GM10248 (cell line): ENCODE measurements at regions not wholly inside any gene's neighbourhood (a gene's known extent, or its start where the extent isn't known, plus 50 kb on each side); places are given as distances from the start of the nearest gene placed in this dataset.

Source experiments
- CTCF ChIA-PET: fragments of 300-600 bp; sonication (Branson Sonifier 250); formaldehyde crosslinking; extraction: SDS; loops from one replicate; lab custom pipeline; 2021; ENCODE audit warnings: antibody characterized with exemption; lab: Yijun Ruan, JAX
- POLR2A ChIA-PET: fragments of 350-650 bp; sonication (Branson Sonifier 250); formaldehyde crosslinking; extraction: SDS; loops from one replicate; lab custom pipeline; 2020; ENCODE audit warnings: antibody characterized with exemption; lab: Yijun Ruan, JAX
- DNase-seq: peaks from one replicate; pipeline ENCODE4 v3.0.0; 2012; ENCODE audit errors: extremely low spot score
- CTCF ChIP-seq: IDR thresholded peaks from 2 replicates; pipeline ENCODE4 v1.5.1; 2012; ENCODE audit warnings: mild to moderate bottlenecking, low read depth; ENCODE audit errors: extremely low read depth, missing control alignments, control extremely low read depth

- POLR2A ChIA-PET = no interaction called here
- CTCF ChIA-PET = no interaction called here
- no peak for DNase-seq
- no peak for TF ChIP-seq CTCF
Measured at GRCh38 chr3:152128356-152128755, 140.4 kb upstream of the MBNL1 start.

GRCh38 chr3:152139651-152140050 is 129.1 kb upstream of the MBNL1 start:
- CTCF ChIA-PET = interaction anchor here (0.9 to 2.2 kb wide), 4 partner anchors 10 to 46 kb away, joined by 3 to 11 read pairs (median 4); no protein-coding TSS in a partner anchor
- TF ChIP-seq CTCF = no peak
- POLR2A ChIA-PET = no interaction called here
- DNase-seq = no peak

GRCh38 chr3:152146461-152146860 is 122.3 kb upstream of the MBNL1 start:
- TF ChIP-seq CTCF = no peak
- DNase-seq = no peak
- ChIA-PET CTCF (interaction anchor here (1.2 kb wide), 1 partner anchor 11 kb away, joined by 3 read pairs; no protein-coding TSS in a partner anchor), POLR2A (no interaction called here)

- POLR2A ChIA-PET = no interaction called here
- no peak for TF ChIP-seq CTCF
- DNase-seq = no peak
- CTCF ChIA-PET = interaction anchor here (1.5 kb wide), 1 partner anchor 13 kb away, joined by 4 read pairs; no protein-coding TSS in a partner anchor
Measured at GRCh38 chr3:152147748-152148147, 121.0 kb upstream of the MBNL1 start.

GRCh38 chr3:152148579-152148978 is 120.2 kb upstream of the MBNL1 start:
- ChIA-PET CTCF (interaction anchor here (0.9 to 3.0 kb wide), 2 partner anchors 8 to 37 kb away, joined by 3 to 11 read pairs; no protein-coding TSS in a partner anchor), POLR2A (no interaction called here)
- DNase-seq = no peak
- no peak for TF ChIP-seq CTCF

GRCh38 chr3:152149832-152150231 is 118.9 kb upstream of the MBNL1 start:
- no peak for TF ChIP-seq CTCF
- ChIA-PET POLR2A (no interaction called here), CTCF (interaction anchor here (0.9 to 3.0 kb wide), 2 partner anchors 9 to 54 kb away, joined by 4 to 11 read pairs; no protein-coding TSS in a partner anchor)
- no peak for DNase-seq
